KBM-7 (cell line): ENCODE measurements at regions not wholly inside any gene's neighbourhood (a gene's known extent, or its start where the extent isn't known, plus 50 kb on each side); places are given as distances from the start of the nearest gene placed in this dataset.
A peak's percentile ranks its signal among the peaks of the same experiment; 100 is the strongest.
"Not testable (repeated sequence)": the region's sequence is repeated elsewhere in the genome, so short reads cannot be mapped to it uniquely, and the experiment has no call there.

Experiments used
- DNase-seq: peaks from one replicate; pipeline ENCODE4 v3.0.0-alpha.2; 2015
- in situ Hi-C: fragments of 300-500 bp; cut with MboI; formaldehyde crosslinking; loops from 2 replicates; pipeline ENCODE4 v1.14.3; 2020; ENCODE audit warnings: low sequenced_read_pairs, low pct_unique_long_range_greater_than_20kb, mixed read lengths

DNA sequence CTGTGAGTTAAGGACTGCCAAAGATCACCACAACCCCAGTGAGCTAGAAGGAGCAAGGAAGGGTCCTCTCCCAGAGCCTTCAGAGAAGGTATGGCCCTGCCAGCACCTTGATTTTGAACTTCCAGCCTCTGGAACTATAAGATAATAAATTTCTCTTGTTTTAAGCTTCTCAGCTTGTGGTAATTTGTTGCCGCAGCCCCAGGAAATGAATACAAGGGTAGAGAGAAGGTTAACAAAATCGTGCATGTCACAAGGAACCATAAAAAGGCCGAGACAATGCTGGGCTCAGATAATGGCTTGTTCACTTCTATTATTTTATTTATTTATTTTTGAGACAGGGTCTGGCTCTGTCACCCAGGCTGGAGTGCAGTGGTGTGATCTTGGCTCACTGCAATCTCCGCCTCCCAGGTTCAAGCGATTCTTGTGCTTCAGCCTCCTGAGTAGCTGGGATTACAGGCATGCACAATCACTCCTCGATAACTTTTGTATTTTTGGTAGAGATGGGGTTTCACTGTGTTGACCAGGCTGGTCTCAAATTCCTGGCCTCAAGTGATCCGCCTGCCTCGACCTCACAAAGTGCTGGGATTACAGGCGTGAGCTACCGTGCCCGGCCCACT is 71.5 kb downstream of the WSB1 start:
- in situ Hi-C loops = loop anchor here (25.0 kb wide), 1 partner anchor 303 kb away; no protein-coding TSS in a partner anchor
- DNase-seq = not testable (repeated sequence)

DNA sequence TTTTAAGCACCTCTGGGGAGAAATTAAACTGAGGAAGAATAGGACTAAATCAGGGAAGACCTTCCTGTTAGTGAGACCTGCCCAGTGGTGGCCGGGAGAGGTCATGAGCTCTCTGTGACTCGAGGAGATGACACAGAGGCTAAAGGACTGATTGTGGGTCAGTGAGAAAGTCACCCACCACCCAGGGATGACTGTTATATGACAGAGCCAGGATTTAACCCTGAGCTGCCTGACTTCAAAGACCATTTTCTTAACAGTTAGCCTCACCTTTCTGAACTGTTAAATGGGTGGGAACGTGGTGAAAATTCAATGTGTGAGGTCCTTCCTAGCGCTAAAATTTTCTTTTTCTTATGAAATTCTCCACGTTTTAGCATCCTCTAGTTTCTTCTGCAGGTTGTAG is 72.5 kb downstream of the WSB1 start:
- no peak for DNase-seq
- in situ Hi-C loops = loop anchor here (25.0 kb wide), 1 partner anchor 304 kb away; no protein-coding TSS in a partner anchor

DNA sequence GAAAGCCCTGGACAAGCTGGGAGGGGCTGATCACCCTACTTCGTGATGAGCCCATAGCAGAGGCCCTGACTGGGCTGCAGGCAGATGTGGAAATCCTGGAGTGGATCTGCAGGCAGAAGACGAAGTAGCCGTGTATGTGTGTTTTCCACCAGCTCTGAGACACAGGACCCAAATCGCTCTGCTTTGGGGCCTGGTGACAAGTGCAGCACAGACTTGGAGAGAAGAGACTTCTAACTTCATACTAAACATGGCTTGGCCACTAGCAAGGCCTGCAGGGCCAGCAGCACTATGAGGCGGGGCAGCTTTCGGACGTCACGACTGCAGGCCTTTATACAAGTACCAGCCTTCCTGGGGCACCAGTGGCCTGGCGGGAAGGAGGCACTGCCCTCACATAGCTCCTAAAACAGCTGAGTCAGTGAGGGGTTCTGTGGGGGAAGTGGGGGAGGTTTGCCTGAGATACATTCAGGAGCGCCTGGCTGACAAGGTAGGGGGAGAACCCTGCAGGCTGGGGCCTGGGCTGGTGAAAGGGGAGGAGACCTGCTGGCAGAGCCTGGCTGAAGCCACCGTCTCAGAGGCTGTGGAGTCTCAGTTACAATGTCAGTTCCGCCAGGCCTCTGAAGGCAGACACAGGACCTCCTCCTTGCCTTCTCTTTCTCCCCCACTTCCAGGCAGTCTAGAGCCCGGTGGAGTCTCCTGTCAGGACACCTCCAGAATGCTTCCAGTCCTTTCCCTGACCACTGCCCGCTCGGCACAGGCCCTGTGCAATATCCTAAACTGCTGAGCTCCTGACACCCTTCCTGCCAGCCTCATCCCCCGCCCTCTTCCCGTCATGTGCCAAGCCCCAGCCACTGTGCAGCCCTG is 73.4 kb downstream of the WSB1 start:
- no peak for DNase-seq
- in situ Hi-C loops = loop anchor here (25.0 kb wide), 1 partner anchor 305 kb away; no protein-coding TSS in a partner anchor

DNA sequence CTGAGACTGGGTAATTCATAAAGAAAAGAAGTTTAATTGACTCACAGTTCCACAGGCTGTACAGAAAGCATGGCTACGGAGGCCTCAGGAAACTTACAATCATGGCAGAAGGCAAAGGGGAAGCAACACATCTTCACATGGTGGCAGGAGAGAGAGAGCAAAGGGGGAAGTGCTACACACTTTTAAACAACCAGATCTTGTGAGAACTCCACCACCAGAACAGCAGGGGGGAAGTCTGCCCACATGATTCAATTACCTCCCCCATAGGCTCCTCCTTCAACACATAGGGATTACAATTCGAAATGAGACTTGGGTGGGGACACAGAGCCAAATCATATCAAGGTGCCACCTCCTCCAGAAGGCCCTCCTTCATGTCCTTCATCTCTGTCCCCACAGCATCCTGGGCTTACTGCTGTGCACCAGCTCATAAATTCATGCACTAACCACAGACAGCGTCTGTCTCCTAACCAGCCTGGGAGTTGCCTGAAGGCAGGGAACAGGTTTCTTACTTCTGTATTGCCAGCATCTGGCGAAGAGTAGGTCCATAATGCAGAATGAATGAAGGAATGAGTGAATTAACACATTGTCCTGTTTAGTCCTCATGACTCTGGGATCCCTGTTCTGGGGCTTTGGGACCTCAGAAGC is 74.4 kb downstream of the WSB1 start:
- in situ Hi-C loops = loop anchor here (25.0 kb wide), 1 partner anchor 306 kb away; no protein-coding TSS in a partner anchor
- DNase-seq = peak; percentile 74

DNA sequence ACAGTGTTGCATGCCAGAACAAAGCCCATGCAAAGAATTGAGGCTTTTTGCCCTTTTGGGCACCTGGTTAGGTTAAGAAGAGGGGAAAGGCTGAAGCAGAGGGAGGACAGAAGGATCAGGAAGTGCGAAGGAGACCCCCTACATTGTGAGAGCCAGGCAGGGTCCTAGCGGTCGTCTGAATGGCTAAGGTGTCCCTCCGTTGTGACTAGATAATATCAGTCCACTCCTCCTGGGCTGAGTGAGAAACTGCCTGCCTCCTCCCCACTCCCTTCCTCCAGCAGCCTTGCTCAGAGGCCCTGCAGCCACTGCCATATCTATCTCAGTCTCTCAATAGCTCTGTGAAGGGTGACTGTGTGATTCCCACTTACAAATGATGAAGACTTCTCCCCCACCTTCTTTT is 75.1 kb downstream of the WSB1 start:
- in situ Hi-C loops = loop anchor here (25.0 kb wide), 1 partner anchor 307 kb away; no protein-coding TSS in a partner anchor
- no peak for DNase-seq

DNA sequence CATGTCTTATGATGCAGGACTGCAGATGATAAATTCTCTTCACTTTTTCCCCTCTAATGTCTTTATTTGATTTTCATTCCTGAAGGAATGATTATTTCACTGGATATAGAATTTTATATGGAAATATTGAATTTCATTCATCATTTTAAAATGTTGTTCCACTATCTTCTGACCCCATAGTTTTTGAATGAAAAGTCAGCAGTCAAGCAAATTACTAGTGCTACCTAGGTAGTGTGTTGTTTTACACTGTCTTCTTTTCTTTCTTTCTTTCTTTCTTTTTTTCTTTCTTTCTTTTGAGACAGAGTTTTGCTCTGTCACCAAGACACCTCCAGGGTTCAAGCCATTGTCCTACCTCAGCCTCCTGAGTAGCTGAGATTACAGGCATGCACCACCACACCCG is 76.9 kb downstream of the WSB1 start:
- in situ Hi-C loops = loop anchor here (25.0 kb wide), 1 partner anchor 308 kb away; no protein-coding TSS in a partner anchor
- no peak for DNase-seq

DNA sequence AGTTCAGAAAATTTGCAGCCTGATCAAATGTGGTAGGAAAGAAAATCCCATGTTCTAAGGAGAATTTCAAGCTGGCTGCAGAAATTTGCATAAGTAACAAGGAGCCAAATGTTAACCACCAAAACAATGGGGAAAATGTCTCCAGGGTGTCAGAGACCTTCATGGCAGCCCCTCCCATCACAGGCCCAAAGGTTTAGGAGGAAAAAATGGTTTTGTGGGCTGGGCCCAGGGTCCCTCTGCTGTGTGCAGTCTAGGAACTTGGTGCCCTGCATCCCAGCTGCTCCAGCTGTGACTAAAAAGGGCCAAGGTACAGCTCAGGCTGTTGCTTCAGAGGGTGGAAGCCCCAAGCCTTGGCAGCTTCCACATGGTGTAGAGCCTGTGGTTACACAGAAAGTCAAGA is 79.8 kb downstream of the WSB1 start:
- DNase-seq = not testable (repeated sequence)
- in situ Hi-C loops = loop anchor here (25.0 kb wide), 1 partner anchor 311 kb away; no protein-coding TSS in a partner anchor

DNA sequence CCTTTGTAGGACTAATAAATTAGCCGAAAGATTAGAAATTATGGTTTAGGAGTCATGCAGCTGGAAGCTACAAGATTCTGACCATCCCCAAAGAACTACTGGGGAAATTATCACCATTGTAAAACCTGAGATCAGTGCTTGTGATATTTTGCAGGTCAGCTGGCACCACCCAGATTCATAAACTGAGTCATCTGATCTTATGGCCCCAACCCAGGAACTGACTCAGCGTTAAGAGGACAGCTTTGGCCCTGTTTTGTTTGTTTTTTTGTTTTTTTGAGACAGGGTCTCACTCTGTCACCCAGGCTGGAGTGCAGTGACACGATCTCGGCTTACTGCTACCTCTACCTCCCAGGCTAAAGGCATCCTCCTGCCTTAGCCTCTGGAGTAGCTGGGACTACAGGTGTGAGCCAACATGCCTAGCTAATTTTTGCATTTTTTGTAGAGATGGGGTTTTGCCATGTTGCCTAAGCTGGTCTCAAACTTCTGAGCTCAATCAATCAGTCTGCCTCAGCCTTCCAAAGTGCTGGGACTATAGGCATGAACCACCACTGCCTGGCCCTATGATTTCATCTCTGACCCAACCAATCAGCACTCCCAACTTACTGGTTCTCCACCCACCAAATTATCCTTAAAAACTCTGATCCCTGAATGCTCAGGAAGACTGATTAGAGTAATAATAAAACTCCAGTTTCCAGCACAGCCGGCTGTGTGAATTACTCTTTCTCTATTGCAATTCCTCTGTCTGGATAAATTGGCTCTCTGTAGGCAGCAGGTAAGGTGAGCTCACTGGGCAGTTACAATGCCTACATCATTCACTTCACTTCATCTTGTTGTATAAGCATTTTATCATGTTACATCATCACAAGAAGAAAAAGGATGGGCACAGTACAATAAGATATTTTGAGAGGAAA is 79.4 kb upstream of the KSR1 start:
- in situ Hi-C loops = no loop called here
- no peak for DNase-seq

DNA sequence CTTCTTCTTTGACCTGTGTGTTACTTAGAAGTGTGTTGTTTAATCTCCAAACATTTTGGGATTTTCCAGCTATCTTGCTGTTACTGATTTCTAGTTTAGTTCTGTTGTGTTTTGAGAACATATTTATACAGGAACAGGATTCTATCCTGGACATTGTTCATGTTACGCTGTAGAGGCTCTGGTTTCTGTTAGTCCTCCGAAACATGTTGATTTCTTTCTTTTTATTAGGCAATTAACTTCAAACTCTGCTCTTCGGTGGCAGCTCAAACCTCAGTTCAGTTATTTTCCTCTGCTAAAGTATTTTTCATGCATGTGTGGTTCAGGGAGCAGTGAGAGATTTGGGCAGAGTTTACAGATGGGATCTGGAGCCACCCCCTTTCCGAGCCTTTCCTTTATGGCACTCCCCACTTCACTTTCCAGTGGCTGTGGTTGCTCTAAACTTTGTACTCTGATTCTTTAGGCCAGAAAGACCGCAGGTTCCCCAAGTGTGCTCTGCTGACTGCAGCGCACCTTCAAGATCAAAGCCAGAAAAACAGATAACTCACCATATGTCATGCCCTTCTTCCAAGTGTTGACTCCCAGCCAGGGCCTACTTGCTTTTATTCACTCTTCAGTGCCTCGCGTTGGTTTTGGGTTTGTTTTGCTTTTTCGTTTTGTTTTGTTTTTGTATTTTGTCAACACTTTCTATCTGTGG is 77.6 kb upstream of the KSR1 start:
- in situ Hi-C loops = no loop called here
- no peak for DNase-seq

DNA sequence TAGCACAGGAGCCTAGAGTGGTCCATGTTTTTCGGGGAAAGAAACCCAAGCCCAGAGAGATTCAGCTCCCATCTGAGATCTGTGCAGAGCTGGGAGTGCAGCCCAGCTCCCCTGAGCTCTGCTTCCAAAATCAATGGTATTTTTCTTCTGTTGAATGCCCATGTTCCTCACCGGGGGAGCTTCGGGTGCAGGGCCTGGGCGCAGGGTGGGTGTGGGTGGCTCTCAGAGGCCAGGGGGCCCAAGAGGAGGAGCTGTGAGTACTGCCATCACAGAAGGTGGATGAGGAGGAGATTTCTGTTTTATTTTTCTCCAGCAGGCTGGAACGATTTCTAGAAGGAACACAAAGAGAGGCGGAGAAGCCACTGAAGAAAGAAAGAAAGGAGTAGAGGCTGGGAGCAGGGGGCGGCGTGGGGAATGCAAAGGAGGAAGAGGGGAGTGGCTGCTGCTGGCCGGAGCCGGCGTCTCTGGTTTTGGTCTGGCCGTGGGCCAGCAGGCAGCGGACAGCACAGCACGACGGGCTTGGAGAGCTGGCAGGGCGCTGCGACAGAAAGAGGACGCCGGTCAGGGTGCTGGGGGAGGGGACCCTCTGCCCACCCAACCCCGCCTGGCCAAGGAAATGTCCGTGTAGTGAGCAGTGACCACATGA is 76.2 kb upstream of the KSR1 start:
- in situ Hi-C loops = no loop called here

DNA sequence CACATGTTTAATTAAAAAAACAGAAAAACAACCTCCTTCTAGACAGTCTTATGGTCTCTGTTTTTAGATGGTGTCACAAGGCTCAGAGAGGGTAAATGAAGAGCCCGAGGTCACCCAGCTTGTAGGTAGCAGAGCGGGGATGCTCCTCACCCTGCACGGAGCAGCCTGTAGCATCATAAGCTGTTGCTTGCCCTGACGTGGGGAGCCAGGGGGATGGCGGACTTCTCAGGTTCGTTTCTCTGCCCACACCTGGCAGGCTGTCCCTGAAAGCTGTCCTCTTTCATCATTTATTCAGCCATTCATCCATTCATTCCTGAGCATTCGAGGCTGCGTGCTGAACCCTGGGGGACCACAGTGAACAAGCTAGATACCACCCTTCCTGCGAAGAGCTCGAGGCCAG is 75.7 kb upstream of the KSR1 start:
- in situ Hi-C loops = no loop called here
- DNase-seq = no peak

More for the DNA sequence above, 76.2 kb upstream of the KSR1 start:
- no peak for DNase-seq

DNA sequence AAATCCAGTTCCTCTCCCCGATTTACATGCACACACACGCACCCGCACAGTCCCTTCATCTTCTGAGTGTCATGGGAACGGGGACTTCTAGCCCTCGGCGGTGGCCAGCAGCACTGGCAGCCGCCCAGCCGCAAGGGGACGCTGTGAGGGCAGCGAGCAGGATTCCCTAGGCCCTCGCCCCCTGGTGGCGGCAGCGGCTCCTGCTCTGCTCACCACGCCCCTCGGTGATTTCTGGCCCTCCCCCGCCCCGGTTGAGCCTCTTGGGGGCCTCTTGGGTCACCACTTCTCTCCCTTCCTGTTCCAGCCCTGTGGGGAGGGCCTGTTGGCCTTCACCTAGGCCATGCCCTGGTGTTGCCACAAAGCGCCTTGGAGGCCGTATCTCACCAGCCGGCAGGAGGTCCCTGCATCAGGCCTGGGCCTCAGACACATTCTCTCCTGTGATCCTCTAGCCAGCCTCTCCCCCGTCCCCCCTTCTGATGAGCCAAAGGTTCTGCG is 75.2 kb upstream of the KSR1 start:
- peak; percentile 88 for DNase-seq
- in situ Hi-C loops = no loop called here

DNA sequence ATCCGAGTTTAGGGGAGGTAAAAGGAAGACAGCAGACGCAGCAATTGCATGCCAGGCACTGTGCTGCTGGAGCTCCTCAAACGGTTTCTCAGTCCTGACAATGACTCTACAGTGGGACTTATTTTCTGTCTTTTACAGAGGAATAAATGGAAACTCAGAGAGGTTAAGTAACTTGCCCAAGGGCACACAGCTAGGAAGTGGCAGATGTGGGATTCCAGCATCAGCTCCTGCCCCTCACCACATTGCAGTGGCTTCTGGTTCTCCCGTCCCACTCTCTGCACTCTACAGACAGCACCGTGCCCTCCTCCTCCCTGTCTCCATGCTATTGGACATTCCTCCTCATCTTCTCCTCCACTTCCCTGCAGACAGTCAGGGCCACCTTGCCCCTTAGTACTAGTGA is 74.2 kb upstream of the KSR1 start:
- in situ Hi-C loops = no loop called here
- no peak for DNase-seq

DNA sequence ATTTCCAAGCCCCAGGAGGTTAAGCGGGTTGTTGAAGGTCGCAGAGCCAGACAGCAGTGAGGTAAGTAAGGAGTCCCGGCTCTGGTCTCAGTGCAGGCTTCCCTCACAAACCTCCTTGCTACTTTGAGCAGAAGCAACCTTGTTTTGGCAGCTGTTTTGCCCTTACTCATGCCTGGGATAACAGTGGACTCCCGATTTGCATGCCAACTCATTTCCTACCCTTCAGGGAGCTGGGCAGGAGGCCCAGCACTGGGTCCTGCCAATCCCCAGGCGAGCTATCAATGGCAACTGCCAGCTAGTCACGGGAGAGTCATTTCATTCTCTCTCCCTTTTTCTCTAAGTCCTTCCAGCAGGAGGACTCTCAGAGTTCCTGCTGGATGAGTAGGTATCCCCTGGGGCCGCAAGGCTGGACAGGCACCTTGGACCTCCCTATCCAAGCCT is 72.0 kb upstream of the KSR1 start:
- DNase-seq = no peak
- in situ Hi-C loops = no loop called here

DNA sequence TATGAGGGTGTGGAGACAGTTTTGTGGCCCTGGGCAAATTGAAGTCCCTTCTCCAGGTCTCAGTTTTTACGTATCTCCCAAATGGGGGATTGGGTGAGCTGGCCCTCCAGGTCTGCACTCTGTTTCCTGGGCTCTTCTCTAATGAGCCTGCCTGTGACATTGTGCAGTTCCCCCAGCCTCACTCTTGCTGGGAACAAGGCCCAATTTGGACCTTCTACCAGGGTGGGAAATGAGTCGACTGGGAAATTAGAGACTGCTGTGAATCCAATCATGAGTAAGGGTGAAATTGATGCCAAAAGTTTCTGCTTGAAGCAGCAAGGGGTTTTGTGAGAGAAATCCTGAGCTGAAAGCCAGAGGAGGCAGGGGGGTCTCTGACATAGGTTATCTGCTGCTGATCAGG is 71.5 kb upstream of the KSR1 start:
- in situ Hi-C loops = no loop called here

DNA sequence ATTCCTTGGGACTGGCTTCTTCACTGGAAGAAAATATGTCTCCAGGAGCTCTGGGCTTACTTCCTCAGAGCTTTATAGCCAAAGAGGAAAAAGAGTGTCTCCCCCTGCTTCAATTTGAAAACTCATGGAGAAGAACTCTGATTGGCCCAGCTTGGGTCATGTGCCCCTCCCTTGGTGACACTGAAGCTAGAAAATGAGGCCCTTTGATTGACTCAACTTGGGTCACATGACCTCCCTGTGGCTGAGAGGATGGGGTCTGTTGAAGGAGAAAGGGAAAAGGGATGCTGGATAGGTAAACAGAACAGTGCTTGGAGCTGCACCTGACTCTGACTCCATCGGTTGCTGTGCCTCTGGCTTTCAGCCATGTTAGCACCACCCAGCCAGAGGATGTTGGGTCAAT is 70.6 kb upstream of the KSR1 start:
- in situ Hi-C loops = no loop called here
- no peak for DNase-seq

More for the DNA sequence above, 71.5 kb upstream of the KSR1 start:
- no peak for DNase-seq

DNA sequence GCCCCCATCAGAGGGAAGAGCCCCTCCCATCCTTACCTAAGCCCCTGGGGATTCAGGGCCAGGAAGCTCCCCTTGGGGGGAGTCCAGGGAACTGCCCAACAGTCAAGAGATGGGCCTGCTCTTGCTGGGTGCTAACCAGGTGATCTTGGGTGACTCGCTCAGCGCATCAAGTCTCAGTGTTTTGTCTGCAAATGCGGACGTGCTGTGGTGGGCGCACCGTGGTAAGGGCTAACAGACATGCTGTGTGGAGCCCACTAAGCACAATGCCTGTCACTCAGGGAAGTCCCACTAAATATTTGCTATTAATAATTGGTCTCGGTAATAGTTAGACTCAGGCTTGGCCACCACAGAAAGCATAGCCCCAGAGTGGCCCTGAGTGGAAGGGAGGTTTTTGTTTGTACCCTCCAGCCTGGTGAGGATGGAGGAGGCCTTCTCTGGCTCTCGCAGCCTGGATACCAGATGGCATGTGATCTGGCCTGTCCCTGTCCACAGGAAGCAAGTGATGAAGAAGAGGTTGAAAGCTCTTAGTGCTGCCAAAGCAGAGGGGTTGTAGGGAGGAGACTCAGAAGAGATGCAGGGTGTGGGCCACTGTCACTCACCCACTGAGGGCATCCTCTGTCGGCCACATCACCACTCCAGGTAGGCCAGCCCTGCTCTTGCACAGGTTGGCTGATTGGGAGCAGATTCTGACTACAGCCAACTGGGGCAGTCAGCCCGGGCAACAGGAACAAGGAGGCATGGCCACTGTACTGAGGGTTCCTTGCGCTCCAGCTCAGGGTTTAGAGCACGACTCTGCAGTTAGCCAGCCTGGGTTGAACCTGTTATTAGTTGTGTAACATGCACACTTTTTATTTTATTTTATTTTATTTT is 69.8 kb upstream of the KSR1 start:
- no peak for DNase-seq
- in situ Hi-C loops = no loop called here
